Activated CD8-positive, alpha-beta memory T cell treated with anti-CD3 and anti-CD28 coated beads for 24 hours (primary cell): ENCODE measurements at regions not wholly inside any gene's neighbourhood (a gene's known extent, or its start where the extent isn't known, plus 50 kb on each side); places are given as distances from the start of the nearest gene placed in this dataset.
"Not testable (repeated sequence)": the region's sequence is repeated elsewhere in the genome, so short reads cannot be mapped to it uniquely, and the experiment has no call there.

Experiments
- DNase-seq: peaks from one replicate; pipeline ENCODE4 v3.0.0-alpha.2; 2020

DNA sequence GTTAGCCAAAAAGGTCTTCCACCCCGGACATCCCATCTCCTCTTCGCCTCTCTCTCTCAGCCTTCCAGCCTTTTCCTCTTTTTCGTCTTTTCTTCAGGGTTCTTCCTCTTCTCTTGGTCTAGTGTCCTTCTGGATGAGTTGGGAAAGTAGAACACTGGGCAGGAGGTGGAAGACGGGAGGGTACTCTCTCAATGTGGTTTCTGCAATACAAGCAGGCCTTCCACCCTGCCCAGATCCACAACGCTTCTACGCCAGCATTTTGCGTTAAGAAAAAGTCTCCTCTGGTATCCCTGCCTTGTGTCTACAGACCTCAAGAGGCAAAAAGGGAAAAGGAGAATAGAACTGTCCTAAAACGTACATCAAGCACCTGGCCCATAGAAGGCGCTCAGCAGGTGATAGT, 587.8 kb downstream of the BNC2 start:
- DNase-seq: no peak

DNA sequence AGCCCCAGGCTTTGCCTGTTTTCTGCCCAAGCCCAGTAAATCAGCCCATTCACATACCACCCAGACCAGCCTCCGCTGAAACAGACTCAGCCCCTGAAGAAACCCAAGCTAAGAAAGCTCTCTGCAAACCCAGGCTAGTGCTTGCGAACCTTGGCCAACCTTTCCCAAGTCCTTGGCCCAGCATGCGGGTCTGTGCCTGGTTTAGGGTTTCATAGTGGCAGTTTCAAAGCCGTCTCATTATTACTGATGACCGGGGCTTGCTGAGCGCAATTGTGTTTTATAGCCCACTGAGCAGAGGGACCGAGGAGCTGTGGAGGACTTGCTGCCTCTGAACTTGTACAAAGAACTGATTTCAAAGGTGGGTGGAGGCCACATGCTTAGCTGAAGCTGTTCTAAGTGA, 584.3 kb downstream of the BNC2 start:
- no peak for DNase-seq

DNA sequence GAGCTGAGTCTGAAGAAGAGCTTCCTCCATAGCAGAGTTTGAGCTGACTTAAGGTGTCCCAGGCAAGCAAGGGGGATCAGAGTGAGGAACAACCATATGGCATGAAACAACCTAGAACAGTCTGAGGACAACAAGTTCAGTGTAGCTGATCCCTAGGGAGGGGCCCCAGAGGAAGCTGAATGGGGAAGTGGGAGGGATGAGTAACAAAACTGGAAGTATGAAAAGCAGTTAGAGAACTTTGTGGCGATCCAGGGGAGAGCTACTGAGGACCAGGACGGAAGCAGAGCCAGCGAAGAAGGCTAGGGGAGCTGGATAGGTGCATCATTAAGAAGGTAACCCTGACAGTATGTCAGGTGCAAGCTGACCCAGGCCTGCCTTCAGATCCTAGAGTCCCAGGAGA, 580.8 kb downstream of the BNC2 start:
- DNase-seq: no peak

DNA sequence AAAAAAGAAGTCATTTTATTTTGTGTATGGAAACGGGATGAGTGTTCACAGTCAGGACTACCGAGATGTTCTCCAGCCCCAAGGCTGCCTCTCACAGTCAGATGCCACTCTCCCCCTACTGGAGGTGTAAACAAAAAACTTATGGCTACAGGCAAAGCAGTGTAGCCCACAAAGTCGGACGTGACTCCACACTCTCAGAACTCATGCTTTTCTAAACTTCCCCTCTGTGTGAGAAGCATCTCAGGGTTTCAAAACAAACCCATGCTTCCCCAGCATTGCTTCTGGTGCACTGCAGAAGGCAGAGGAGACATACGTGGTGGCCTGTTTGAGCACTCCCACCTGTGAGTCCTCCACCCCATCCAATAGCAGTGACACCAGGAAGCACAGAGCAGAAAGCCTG, 580.3 kb downstream of the BNC2 start:
- DNase-seq: no peak

DNA sequence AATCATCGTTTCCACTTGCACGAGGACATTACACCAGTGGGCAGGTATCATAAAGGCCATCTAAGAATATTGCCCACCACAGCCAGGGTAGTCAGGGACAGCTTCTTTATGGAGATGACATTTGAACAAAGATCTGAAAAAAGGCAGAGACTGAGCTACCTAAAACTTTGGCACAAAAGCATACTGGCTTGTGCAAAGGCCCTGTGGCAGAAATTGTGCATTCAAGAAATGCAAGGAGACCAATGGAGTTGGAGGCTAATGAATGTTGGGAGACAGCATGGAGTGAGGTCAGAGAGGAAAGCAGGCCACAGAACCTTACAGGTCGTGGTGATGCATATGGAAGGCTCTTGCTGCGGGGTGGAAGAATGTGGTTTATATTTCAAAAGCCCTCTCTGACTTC, 578.5 kb downstream of the BNC2 start:
- DNase-seq: no peak

DNA sequence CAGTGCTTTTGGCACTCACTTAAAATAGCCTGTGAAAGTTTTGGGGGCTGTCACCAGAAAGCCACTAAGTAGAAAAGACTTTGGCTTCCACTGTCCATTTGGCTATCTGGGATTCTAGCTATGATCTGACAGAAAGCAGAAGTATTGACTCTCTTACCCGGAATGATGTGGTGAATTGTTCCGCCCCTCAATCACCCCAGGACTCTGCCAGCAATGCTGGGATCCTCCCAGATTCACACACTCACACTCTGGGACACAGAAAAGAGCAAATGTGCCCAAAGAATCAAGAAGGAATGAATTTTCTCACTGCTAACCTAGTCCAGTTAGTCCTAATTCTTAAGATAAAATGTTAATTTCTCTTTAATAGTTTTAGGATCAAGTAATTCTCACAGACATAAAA, 576.9 kb downstream of the BNC2 start:
- DNase-seq: no peak

DNA sequence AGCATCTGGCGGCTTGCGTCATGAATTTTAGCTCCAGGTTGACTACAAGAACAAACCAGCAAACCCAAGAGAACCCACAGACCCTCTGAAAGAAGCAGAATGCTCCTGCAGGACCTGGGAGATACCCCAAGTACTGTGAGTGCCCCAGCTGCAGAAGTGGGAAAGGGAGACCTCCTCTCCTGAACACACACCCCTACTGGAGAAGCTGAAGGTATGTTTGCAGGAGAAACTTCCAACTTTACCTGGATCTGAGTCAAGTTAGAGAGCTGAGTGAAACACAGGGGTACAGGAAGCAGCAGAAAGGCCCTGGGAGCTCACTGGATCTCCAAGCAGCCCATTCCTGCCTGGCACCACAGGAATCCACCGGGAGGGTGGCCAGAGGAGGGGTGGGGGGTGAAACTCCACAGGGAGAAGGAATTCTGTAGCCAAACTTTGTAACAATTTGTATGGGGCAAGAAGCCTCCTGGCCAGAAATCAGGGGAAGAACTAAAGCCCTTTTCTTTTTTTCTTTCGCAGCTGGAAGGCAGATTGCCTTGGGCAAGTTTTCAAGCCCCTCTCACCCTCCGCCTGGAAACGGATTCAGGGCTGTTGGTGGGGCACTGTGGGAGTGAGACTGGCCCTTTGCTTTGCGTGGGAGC, 576.2 kb downstream of the BNC2 start:
- DNase-seq: no peak

DNA sequence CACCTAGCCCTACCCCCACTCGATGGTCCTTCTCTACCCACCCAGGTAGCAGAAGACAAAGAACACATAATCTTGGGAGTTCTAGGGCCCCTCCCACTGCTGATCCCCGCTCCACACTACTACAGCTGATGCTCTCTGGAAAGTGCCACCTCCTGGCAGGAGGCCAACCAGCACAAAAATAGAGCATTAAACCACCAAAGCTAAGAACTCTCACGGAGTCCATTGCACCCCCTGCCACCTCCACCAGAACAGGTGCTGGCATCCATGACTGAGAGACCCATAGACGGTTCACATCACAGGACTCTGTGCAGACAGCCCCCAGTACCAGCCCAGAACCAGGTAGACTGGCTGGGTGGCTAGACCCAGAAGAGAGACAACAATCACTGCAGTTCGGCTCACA, 575.5 kb downstream of the BNC2 start:
- not testable (repeated sequence) for DNase-seq

DNA sequence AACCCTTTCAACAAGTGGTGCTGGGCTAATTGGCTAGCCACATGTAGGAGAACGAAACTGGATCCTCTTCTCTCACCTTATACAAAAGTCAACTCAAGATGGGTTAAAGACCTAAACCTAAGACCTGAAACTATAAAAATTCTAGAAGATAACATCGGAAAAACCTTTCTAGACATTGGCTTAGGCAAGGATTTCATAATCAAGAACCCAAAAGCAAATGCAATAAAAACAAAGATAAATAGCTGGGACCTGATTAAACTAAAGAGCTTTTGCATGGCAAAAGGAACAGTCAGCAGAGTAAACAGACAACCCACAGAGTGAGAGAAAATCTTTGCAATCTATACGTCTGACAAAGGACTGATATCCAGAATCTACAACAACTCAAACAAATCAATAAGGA, 571.1 kb downstream of the BNC2 start:
- not testable (repeated sequence) for DNase-seq

DNA sequence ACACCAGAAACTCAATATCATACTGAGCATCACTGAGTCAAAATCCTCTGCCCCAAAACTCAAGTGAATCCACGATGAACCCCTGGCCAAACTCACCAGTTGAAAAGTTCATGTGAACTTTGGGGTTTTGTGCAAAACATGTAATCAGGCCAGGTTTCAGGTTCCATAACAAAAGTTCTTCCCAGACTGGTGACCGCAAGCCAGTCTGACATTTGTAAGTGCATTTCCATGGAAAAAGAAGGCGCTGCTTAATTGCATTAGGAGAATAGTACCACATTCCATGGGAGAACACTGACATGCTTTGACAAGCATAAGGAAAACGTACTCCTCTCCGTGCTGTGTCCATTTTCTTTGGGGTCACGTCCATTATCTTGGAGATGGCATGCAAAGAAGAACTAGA, 567.0 kb downstream of the BNC2 start:
- no peak for DNase-seq

DNA sequence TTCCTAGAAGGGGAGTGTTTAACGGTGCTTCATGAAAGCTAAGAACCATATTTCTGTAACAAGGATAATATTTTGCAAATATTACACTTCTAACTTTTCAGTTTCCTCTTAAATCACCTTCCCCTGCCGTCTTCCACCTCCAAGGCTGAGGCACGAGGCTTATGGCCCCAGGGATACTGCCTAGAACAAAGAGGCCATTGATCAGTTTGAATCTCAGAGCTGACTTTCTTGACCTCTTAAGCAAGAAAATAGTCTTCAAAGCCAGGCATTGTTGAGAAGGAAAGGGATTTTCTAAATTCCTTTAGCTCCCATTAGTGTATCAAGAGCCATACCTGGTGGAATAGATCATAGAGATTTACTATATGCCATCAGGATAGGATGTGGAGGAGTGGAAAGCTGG, 566.2 kb downstream of the BNC2 start:
- DNase-seq: no peak

DNA sequence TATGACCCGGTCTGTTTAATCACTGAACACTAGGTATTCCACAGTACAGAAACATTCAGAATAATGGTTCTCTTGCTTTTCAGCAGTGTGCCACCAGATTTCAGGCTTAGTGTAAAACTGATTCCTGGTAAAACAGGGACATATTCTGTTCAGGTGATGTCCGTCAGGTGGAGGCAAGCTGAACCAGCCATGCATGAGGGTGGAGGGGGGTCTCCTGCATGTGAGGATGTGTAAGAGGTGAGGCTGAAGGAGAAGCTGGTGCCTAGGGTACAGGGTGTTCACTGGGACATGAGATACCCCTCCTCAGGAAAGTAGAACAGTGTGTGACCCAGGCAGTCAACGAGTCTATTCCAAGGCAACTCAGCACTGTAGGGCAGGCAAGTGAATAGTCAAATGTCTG, 563.9 kb downstream of the BNC2 start:
- DNase-seq: no peak

DNA sequence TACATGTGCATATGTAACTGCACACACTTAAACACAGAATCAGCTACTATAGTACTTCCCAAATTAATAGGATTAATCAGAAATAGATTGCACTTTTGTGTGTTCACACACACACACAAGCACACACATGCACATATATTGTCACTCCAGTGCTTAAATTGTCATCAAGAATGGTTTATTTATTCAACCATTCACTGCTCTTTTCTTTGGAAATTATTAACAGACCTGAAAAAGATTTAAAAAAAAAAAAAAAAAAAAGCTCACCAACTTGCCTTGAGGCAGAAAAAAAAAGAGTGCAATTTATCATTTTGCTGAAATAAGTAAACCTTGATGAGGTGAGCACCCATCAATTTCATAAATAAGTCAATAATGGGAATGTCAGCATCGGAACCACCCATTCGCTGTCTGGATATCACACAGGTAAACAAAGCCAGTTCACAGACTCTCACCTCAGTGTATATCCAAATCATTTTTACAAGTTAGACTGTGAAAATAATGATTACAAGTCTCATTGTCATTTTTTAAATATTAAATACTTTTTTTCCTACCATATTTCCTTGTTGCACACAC, 562.8 kb downstream of the BNC2 start:
- DNase-seq: no peak

DNA sequence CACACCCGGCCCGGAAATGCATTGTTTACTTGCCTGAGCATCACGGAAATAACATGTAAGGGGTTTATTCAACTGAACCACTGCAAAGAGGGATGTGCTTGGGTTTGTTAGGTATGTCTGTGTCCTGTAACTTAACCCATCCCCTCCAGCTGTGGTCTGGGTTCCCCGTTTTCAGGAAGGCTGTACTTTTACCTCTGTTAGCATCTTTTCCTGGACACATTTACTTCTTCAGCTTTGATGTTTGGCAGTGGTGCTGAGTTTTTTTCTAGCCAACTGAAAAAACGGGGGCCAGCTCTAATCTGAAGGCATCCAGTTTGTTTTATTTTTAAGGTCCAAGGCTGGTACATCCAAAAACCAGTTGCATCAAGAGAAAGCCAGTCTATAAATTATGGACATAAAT, 561.8 kb downstream of the BNC2 start:
- no peak for DNase-seq

DNA sequence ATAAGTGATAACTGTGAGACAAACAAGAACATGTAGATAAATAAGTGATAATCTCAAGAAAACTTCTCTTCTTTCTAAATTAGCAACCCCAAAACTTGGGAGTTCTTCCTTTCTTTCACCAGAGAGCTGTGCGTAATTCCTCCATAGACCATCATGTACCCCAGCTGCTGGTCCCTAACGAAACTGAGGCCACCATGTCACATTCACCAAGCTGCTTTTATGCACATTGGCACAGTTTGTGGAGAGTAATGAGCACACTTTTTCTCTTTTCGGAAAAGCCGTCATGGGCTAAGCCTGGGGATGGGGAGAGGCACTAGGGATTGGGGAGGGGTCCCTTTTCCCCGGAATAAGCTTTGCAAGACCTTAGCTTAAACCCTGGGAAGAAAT, 561.4 kb downstream of the BNC2 start:
- no peak for DNase-seq

DNA sequence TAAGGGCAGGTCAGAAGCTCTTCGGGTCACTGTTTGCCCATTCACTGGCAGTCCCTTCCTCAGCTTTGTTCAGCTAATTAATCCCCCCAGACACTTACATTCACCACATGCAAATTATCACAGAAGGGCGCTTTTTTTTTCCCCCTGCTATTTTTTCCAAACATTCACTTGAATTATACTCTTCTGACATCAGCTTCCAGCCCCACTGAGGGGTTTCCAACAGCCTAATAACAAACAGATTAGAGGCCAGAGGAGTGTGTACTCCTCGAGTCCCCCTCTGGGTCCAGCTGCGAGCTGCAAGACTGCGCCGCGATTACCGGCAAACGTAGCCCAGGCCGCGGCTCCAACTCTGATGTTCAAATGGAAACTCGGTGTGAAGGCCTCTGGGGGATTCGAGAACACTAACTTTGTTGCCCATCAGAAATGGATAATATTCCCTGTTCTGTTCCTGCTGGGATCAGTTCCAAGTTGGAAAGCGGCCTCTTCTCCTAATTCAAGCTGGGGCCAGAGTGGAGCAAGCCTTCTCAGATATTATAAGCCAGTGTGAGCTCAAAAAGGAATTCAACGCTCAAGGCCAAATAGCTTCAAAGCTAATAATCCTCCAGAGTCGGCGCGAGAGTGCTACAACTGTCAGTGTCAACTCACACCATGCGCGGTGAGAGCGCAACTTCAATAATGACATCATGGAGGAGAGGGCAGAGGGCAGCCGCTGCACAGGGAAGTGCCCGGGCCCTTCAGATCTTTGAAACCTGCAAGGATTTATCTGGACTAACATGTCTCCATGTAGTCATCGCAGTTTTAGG, 560.8 kb downstream of the BNC2 start:
- no peak for DNase-seq

DNA sequence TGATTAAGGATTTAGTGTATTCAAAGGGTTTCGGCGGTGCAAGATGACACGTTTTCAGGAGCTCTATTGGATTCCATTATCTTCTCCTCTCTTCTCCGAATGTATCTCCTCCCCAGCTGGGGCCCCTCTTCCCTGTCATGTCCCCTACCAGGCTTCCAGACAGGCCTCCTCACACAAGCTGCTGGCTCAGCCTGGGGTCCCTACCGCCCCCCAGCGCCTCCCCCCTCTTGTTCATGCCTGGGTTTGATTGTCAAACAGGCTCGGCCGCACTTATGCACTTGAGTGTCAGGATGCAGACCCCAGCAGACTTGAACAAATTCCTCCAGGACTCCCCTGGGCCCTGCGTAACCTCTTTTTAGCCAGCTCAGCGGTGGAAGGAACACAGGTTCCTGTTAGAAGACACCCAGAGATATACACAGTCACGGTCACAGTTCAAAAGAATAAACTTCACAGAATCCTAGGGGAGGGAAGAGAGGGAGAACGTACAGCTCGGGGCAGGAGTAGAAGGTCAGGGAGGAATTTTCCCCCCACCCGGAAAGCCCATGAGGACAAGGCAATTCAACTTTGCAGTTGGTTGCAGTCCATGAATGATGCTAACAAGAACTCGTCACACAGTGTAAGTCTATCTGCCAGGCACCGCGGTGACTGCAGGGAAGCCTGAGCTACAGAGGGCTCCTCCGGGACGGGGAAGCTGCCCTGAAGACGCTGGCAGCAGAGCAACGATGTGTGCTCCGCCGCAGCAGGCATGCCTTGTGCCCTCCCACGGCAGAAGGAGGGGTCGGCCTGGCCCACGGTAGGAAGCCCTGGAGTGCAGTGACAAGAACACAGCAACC, 560.0 kb downstream of the BNC2 start:
- DNase-seq: no peak

DNA sequence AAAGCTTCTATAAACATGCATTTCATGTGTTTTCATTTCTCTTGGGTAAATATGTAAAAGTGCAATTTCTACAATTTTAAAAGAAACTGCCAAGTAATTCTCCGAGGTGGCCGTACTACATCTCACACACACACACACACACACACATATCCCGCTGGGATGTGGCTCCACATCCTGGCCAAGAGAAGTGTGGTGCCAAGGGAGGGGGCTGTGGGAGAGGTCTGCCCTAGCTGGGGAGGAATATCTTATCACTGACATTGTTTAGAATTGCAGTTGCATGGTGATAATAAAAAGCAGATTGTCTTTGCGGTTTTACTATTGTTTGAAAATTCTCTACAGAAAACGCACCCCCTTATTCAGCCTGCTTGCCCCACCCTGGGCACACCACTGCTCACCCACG, 558.4 kb downstream of the BNC2 start:
- DNase-seq: no peak

DNA sequence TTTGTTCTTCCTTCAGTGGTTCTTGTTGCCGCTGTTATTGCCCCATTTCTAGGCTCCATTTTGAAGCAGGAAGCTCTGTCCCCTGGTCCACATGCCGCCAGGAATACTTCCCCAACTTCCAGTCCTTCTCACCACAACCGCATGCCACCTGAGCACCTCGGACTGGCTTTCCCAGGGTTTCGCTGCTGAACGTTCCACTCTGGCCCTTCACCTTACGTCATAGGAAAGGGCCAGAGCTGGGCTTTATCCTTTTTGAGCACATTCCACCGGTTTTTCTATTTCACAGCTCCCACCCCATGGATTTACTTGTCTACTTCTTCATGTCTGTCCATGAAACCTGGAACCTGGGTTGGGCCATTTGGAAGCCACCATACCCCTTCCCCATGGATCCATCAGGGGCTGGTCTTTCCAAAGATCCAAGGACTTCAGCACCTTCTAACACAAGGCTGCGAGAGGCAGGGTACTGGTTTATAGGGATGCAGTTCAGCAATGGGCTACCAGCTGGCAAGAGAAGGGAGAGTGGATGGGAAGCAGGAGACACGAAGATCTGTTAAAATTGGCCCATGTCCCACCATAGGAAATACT, 557.4 kb downstream of the BNC2 start:
- DNase-seq: no peak

DNA sequence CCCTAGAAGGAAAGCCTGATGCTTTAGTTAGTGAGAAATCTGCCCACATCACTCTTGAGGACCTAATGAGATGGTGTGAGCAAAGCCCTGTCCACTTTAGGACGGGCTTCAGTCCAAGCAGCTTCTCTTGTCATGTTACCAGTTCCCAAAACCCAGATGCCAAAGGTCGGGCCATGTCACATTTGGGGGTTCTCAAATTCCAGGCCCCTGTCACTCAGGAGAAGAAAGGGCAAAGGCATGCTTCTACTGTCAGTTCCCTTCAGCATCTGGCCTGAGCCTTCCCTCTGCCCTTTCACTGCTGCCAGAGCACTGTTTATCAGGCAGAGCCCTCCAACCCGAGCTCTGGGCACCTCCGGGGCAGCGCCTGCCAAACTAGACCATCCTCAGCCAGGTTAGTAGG, 556.0 kb downstream of the BNC2 start:
- DNase-seq: no peak

DNA sequence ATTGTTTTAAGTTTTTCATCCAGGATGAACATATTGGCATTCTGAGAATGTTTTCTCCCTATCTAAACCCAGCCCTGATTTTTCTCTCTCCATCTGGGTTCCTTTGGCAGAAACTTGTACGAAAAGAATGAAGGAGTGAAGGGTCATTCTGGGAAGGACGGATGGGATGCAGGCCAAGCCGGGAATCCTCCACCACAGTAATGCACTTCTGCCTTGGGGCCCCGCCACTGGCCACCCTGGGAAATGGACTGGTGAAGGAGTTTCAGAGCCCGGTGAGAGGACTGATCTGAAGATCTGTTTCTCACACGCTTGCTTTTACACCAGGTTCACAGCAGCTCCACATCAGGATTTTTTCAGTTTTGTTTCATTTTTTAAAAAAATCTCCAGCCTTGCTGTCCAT, 554.8 kb downstream of the BNC2 start:
- DNase-seq: no peak

DNA sequence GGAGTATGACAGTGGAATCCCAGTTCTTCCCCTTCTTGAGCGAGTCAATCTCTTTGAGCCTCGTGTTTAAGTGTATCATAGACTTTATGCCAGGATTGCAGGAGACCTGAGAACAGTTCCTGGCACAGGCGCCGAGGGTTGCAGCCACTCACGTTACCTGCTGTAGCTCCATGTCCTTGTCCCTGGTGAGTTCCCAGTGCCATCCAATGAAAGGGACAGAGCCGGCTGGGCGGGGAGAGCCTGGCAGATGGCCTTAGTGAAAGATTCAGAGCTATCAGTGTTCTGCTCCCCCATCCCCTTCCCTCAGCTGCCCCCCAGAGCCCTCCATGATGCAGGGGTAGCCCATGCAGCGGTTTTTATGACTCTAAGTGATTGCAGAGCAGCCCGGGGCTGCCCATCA, 554.0 kb downstream of the BNC2 start:
- DNase-seq: no peak
